HEK293 (cell line): ENCODE measurements at regions not wholly inside any gene's neighbourhood (a gene's known extent, or its start where the extent isn't known, plus 50 kb on each side); places are given as distances from the start of the nearest gene placed in this dataset.
"Not testable (repeated sequence)": the region's sequence is repeated elsewhere in the genome, so short reads cannot be mapped to it uniquely, and the experiment has no call there.

ENCODE experiments used
- BCL6B ChIP-seq: fragments of 450-650 bp; formaldehyde crosslinking; IDR thresholded peaks from 2 replicates; pipeline ENCODE4 v1.5.1; 2017; ENCODE audit warnings: missing biosample characterization, missing genetic modification characterization
- CTCF ChIP-seq: fragments of 450-650 bp; formaldehyde crosslinking; IDR thresholded peaks from 2 replicates; pipeline ENCODE4 v1.5.1; 2016; ENCODE audit warnings: missing biosample characterization, missing genetic modification characterization
- PRDM10 ChIP-seq: fragments of 450-650 bp; formaldehyde crosslinking; IDR thresholded peaks from 2 replicates; pipeline ENCODE4 v1.5.1; 2016; ENCODE audit warnings: missing biosample characterization, missing genetic modification characterization
- SETDB1 ChIP-seq: IDR thresholded peaks from one replicate; pipeline ENCODE4 v1.6.1; 2017; ENCODE audit warnings: mild to moderate bottlenecking, low read length, moderate library complexity, mixed read lengths; ENCODE audit not compliant: insufficient read length
- TRIM28 ChIP-seq: IDR thresholded peaks from 2 replicates; pipeline ENCODE4 v1.6.1; 2011; ENCODE audit warnings: low read length, control low read depth, borderline replicate concordance
- ZBTB8A ChIP-seq: fragments of 450-650 bp; formaldehyde crosslinking; IDR thresholded peaks from 2 replicates; pipeline ENCODE4 v1.5.1; 2016; ENCODE audit warnings: missing biosample characterization, missing genetic modification characterization
- ZNF133 ChIP-seq: fragments of 450-650 bp; formaldehyde crosslinking; IDR thresholded peaks from 2 replicates; pipeline ENCODE4 v1.5.1; 2016; ENCODE audit warnings: missing biosample characterization, missing genetic modification characterization
- ZNF26 ChIP-seq: fragments of 450-650 bp; formaldehyde crosslinking; IDR thresholded peaks from 2 replicates; pipeline ENCODE4 v1.5.1; 2016; ENCODE audit warnings: missing biosample characterization, missing genetic modification characterization
- ZNF366 ChIP-seq: fragments of 450-650 bp; formaldehyde crosslinking; conservative IDR thresholded peaks from 2 replicates; pipeline ENCODE4 v1.5.1; 2016; ENCODE audit warnings: missing biosample characterization, missing genetic modification characterization
- ZNF529 ChIP-seq: fragments of 450-650 bp; formaldehyde crosslinking; IDR thresholded peaks from 2 replicates; pipeline ENCODE4 v1.5.1; 2017; ENCODE audit warnings: missing genetic modification characterization, missing biosample characterization; ENCODE audit not compliant: insufficient replicate concordance
- ZNF549 ChIP-seq: fragments of 450-650 bp; IDR thresholded peaks from 2 replicates; pipeline ENCODE4 v1.5.1; 2018; ENCODE audit warnings: missing biosample characterization, missing genetic modification characterization, mild to moderate bottlenecking, inconsistent platforms, moderate library complexity

GRCh38 chr4:117927823-117928222, 106.5 kb upstream of the NDST3 start:
- TF ChIP-seq CTCF (tag by site-specific recombination); PRDM10; SETDB1; ZNF549 (tag by site-specific recombination); ZNF26 (tag by site-specific recombination); ZNF366 (tag by site-specific recombination); TRIM28; BCL6B; ZNF529; ZNF133 (tag by site-specific recombination): not testable (repeated sequence)
- TF ChIP-seq ZBTB8A (tag by site-specific recombination) = peak; percentile 42; the same call in 1 of the 2 replicates
